Right hindlimb (tissue), 1 donor: ENCODE measurements at regions not wholly inside any gene's neighbourhood (a gene's known extent, or its start where the extent isn't known, plus 50 kb on each side); places are given as distances from the start of the nearest gene placed in this dataset.
A peak's percentile ranks its signal among the peaks of the same experiment; 100 is the strongest.

Experiments
- DNase-seq: peaks from one replicate; pipeline ENCODE4 v3.0.0-alpha.2; 2018

DNA sequence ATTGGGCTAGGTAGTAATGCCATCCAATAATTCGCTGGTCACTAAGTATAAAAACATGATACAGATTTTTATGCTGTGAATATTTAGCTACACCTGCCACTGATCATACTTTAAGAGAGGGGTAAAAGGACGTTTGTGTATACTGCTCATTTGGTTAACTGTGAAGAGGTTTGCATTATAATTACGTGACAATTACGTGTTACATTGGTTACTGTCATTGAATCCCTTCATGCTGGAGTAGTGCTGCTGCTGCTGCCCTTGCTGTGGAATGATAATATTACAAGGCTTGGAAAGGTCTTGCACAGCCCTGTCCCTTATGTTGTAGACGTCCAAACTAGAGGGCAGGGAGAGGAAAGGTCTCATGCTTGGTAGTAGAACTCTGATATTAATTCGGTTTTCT is 312.2 kb upstream of the ATP2B1 start:
- no peak for DNase-seq

DNA sequence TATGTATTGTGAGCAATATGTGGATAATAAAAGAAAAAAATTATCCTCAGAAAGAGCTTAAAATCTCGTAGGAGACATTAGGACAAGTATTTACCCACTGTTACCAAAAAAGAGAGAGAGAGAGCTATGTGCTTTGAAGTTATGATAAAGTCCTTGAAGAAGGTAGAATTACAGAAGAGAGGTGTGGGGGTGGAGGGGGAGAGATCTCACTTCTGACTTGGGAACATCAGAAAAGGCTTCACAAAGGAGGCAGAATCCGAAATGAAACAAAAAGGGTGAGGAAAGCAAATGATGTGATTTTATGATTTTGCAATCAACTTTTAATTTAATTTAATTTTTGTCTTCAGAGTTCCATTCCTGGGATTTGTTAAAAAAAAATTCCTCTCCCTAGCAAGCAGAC is 311.8 kb upstream of the ATP2B1 start:
- DNase-seq, result no peak

DNA sequence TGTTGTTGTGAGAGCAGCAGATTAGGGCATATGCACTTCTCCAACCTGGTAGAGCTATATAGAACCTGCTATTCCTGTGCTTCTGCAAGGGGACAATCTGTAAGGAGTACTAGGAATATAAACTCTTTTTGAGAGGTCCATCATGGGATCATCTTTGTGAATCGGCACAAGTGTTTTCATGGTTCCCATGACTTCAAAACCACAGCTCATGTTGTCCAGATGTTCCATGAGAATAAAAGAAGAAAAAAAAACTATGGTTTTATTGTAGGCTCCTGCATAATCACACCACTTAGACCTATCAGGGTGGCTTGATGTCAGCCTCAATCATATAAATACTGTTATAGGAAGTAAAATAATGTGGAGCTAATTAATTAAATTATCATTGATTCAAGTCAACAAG is 311.4 kb upstream of the ATP2B1 start:
- no peak for DNase-seq

DNA sequence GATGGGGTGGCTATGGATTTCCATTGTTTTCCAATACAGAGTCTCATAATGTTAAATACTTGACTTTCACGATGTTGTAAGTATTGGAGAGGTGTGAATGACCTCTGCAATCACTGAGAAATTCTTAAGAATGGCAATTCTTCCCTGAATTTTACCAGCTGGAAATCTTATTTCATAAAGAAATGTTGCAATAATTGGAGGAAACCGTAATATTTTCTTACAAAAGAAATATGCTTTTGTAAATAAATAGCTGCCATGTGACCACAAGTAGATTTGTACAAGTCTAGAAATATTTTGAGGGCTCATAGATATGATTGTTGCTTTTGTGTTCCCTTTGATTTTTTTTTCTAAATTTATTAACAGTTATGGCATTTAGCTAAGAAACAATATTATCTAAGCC is 308.7 kb upstream of the ATP2B1 start:
- DNase-seq, result no peak

DNA sequence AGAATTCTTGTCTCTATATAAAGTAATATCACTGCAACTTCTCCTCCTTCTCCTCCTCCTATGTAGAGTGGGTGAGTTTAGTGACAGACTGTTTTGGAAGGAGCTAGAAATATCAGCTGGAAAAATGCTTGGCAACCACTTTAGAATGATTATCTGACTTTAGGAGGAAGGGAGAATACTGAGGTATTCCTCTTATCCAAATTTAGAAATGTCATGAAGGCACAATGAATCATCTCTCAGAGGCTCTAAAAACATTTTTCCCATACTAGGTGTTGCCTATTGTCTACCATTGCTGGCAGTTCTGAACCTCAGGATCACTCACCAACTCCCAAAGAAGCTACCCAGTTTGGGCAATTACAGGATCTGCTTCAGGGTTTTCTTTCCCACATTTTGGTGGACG is 306.6 kb upstream of the ATP2B1 start:
- no peak for DNase-seq

DNA sequence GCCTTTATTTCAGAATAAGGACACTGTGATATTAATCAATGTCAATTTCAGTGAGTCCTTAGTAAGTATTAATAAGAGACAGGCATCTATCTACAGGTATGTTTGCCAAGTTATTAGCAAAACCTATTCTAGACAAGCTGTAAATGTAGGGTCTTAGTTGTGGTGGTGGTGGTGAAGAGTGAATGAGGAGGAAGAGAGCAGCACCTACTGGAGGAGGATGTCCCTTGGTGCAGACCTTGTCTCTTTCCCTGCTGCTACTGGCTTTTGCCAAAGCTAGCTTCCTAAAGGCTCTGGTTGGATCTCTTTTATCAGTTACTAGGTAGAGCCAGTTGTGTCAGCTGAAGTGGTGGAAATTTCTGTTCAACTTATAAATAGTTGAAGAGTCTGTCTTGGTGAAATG is 304.8 kb upstream of the ATP2B1 start:
- no peak for DNase-seq

DNA sequence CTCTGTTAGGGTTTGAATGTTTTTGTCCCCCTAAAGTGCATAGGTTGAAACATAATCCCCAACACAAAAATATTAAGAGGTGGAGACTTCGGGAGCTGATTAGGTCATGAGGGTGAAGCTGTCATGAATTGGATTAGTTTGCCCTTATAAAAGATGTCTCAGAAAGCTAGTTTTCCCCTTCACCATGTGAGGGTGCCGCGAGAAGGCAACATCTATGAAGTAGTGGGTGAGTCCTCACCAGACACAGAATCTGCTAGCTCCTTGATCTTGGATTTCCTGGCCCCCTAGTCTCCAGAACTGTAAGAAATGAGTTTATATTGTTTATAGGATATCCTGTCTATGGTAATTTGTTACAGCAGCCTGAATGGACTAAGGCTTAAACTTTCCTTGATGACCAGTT is 301.5 kb upstream of the ATP2B1 start:
- DNase-seq, result no peak

DNA sequence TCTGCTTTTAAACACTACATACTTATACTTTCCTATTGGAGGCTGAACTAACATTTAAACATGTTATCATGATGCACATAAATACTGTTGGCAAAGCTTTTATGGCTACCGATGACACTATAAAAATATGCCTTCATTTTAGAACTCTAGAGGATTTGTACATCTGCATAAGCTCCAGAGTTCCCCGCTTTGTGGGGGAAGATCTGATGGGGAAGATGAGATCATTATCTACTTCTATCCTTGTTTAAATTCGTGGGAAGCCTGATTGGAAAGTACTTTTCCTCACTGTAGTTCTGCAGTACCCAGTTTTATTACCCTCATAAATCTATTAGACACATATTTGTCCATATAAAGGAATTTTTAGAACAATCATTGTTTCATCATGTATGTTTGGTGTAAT is 299.6 kb upstream of the ATP2B1 start:
- DNase-seq, result no peak

DNA sequence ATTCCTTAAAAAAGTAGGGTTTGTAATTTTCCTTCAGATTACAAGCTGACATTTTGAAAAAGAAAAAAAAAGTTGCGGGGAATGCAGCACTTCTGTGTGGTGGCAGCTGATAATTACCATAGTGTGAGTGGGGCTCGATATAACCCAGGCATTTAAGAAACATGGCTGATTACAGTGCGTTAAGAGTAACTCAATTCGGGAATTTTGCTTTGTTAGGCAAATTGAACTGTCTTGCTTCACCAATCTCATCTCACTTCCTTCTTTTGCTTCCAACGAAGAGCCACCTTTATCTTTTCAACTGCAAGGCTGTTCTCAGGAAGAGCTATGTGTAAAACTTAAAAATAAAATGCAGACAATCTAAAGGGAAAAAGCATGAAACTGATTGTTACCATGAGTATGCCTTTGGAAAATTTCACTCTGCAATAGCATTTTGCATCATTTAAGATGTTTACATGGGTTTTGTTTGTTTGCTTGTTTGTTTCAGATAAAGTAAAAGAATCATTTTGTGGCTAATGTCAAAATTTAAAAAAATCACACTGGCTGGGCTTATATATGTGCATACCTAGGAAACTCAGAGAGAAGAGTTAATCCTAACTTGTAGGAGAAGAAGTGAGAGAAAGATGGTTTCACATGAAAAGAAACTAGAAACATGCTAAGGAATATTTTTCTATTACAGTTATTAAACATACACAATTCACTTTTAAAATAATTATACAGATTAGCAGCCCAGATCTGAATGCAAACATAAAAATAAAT is 295.9 kb upstream of the ATP2B1 start:
- DNase-seq, result no peak

DNA sequence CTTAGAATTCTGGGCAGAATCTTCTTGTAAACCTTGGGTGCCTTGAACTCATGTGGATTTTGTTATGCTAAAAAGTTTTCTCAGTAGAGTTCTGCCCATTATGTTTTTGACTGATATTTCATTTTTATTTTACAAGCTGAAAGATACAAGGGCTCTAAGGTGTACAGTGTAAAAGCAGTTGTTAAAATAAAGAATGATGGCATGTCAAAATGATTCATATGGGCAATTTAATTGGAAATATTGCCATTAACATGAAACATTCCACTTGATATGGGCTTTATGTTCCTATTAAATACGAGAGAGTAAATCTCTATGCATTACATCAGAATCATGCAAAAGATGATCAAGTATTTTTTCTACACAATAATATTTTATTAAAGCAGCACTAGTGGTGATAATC is 295.1 kb upstream of the ATP2B1 start:
- DNase-seq, result no peak

DNA sequence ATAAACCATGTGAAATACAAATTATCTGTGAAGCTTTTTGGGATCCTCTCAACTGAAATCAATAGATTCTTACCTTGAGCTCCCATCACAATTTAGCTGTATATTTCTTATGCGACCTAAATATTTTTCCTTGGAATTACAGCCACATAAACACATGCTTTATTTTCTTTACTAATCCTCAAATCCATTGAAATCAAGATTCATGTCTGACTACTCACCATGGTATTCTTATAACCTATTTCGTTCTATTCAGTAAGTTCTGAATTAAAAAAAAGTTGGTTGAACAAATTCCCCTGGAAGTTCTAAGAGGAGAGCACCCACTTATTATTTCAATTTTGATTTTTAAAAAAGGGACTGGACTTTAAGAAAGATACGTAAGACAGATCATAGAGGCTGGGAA is 292.1 kb upstream of the ATP2B1 start:
- no peak for DNase-seq

DNA sequence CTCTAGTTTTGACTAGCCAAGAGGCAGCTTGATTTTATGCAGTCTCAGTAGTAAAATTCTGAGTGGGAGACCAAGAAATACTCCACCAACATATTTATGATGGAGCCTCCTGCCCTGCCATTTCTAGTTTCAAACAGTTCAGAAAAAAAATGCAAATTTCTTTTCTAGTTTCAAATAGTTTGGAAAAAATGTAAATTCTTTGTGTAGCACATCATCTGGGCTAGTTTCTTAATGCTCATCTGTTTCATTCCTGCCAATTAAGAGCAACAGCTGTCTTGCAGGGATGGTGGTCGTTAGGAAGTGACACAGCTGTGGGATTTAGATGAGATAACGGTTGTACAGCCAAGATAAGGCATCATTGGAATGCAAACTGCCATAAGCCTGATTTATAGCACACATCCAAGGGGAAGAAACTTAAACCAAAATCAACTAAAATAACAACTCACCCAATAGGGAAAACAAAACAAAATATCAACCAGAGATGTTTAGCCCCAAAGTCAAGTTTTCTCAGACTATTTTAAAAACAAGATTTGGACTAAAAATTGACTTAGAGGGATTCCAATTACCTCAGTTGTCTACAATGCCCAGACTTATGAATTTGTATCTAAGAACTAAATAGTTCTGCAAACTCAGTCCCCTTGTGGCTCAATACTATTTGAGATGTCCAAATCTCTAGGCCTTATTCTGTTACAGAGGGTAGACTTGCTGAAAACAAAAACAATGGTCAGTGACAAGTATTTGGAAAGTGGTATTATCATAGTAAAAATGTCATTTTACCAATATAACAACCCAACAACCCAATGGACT is 291.3 kb upstream of the ATP2B1 start:
- peak; percentile 54 for DNase-seq

DNA sequence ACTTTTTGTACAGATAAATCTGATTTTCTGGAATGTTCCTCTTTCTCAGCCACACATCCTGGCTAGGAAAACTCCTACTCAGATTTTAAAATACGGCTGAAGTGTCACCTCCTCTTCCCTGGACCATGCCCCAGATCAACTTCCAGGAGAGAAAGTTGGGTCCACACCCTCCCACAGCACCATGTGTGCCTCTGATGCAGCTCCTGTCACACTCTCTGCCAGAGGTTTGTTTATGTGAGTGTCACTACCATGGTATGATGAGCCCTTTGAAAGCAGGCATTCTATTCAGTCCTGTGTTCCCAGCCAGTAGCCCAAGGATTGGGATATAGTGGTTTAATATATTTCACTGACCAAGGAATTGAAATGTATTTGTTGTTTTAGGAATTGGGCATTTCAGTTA is 287.2 kb upstream of the ATP2B1 start:
- no peak for DNase-seq

DNA sequence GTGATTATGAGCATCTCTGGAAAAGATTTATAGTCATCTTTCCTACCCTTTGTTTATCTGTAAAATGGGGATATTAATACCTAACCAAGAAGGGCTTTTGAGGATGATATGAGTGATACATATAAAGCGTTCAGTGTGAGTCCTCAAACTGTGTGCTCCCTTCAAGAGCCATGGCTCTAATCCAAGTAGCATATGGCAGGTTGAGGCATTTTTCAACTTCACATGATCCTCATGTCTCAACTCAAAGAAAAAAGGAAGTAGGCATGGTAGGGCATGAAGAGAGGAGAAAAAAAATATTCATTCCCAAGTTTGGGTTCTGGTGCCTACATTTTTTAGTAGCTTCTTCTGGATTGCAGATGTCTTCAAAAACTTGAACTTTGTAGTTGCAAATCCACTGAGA is 286.3 kb upstream of the ATP2B1 start:
- no peak for DNase-seq

DNA sequence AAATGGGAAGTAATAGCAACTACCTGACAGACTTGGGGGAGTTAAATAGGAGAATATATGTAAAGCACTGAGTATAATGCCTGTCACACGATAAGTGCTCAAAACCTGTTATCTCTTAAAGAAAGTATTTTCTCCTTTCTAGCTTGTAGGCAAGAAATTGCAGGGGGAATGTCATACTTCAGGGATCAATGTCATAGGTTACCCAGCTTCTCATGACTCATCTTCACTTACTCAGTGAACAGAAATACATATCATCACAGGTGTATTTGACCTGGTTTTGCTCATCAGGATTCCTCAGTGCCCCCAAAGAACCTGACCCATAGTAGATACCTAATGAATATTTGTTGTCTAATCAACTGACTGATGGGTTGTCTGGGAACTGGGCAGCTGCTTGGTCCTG is 285.0 kb upstream of the ATP2B1 start:
- no peak for DNase-seq

DNA sequence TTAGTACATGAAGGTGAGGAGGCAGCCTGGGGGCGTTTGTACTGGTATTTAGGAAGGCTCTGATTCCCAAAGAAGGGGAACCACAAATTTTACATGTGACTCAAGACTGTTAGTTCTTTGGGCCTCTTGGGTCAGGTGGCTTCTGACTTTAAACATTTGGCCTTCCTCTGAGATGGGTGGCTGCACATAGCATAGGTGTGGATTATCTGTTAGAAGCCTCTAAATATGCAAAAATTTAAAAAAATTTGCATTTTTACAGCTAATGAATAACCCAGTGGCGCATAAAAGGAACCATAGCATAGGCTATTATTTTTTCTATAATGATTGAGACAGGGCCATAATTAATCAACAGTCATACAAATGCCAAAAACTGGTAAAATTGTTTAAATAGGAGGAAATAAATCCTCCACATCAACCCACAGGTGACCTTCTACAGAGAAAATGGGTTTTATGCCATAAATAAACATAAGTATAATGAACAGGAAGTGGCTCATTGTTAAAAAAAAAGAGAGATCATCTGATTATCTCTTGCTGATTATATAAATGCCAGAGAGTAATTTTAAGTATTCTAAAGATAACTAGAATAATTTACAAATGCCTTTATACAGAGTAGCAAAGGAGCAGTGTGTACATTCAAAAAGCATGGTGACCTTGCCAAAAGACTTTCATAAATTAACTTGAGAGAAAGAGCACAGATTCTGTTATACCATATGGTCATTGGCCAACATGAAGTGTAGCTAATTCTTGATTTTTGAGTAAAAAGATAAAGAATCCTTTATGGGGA is 284.2 kb upstream of the ATP2B1 start:
- no peak for DNase-seq

DNA sequence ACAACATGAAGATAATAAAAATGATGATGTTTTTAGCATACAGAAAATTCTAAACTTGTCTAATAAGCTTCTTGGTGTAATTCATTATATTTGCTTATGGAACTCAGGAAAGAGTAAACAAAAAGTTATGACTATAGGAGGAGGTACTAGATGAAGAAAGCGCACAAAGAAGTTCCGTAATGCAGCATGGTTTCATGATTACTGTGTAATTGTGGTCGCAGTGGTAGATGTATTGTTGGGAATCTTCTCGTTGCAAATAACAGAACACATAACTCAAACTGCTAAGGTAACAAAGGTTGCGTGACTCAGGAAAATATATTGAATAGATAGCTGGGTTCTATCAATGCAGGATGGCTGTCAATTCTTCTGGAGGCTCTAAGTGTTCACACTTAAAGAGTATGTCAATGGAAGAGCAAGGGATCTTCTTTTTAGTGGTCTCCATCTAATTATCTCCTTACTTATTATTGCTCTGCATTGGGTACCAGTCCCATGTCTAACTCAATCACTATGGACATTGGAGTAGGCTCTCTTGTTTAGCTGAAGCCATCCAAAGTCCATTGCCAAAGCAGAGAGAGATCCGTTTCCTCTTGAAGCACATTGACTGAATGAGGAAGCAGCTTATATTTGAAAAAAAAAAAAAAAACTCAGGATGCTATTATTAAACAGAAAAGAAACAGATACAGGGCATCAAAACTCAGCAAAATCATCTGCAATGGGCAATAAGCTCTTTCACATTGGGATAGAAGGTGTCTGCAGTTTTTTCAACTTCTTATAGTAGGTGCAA is 283.4 kb upstream of the ATP2B1 start:
- no peak for DNase-seq

DNA sequence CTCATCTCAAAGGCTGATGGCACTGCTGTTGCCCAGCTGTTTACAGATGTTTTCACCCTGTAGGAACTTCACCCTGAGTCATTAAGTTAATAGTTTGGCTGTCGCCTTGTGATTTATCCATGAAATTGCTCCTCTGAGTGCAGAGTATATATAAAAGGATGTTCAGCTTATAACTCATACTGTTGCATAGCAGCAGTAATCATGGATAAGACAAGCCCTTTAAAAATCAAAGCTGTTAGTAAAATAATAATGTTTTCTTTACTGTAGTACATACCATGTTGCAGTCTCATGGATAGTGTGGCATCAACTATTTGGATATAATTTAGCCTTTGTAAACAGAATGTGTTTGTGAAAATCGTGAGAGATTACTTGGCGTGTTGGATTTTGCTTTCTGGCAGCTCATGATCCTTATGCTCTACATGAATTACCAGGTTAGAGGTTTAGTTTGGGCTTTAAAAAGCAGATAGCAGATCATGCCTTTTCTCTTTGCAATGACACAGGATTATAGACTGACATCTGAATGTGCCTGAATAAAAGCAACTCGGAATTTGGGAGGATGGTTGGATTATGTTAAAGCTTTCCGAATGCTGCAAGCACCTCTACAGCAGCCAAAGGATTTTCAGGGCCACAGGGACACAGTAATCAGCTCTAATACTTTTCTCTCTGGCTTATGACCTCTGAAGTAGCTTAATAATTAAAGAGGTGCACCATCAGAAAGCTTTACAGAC is 279.7 kb upstream of the ATP2B1 start:
- DNase-seq, result no peak

DNA sequence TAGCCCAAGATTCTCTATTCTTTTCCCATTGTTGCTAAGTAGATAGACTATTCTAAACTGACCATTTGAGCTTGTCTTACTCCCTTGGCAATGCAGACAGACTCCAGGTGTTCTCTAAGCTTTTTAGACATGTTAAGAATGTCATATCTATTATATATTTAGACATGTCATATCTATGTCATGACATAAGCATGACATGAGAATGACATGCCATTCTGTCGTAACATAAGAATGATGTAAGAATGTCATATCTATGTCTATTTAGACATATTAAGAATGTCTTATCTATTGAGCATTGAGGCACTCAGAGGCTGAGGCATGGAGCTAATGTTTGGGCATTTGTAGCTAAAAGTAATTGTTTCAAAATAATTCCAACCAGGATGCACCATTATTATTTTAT is 277.3 kb upstream of the ATP2B1 start:
- no peak for DNase-seq

DNA sequence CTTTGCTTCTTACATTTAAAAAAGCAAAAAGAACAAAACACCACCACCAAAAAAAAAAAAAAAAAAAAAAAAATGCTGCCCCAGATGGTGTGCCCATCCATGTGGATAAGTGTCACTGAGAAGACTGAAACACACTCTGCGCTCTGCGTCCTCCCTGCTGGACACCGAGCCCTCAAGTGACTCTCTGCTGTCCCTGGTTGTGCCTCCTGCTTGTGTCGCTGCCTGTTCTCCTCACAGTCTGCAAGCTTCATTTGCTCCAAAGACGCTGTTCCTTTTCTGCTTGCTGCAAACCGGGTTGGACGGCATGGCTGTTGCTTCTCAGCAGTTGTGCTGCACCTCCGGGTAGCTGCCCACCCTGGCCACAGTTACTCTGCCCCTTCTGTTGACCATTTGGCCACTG is 276.2 kb upstream of the ATP2B1 start:
- no peak for DNase-seq

DNA sequence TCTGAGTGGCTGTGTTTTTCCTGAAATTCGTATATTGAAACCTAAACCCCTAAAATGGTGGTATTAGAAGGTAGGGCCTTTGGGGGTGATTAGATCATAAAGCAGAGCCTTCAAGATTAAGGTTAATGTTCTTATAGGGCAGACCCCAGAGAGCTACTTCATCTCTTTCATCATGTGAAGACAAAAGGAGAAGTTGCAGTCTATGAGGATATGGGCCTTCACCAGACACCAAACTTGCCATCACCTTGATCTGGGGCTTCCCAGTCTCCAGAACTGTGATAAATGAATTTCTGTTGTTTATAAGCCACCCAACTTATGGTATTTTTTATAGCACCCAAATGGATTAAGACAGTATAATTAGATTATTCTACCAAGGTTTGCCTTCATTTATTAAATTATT is 275.0 kb upstream of the ATP2B1 start:
- no peak for DNase-seq

DNA sequence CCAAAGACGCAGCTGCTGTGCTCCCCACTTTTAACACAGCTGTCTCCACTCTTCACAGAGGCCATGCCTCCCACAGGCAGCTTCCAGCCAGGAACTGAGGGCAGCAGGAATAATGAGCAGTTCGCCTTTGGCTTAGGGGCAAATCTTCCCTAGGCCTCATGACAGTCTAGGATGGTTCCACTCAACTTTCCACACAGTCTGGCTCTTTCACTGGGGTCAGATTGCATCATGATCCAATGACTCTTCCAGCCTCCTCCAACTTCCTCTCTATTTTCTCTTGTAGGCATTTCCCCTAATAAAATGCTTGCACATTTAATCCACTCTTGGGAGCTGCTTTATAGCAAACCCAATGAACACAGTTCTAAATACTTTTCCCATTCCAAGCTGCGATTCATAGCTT is 271.6 kb upstream of the ATP2B1 start:
- DNase-seq, result no peak
